ENCODE measurements at regions not wholly inside any gene's neighbourhood (a gene's known extent, or its start where the extent isn't known, plus 50 kb on each side); places are given as distances from the start of the nearest gene placed in this dataset.

- no peak for TF ChIP-seq CTCF (IDR thresholded peaks at IDR 0.05)
These were observed 101.6 kb upstream of the SLC1A4 start for GRCh38 chr2:64887565-64887964.

- TF ChIP-seq CTCF (IDR thresholded peaks at IDR 0.05) = no peak
These were observed 100.4 kb upstream of the SLC1A4 start for GRCh38 chr2:64888591-64889309.

DNA sequence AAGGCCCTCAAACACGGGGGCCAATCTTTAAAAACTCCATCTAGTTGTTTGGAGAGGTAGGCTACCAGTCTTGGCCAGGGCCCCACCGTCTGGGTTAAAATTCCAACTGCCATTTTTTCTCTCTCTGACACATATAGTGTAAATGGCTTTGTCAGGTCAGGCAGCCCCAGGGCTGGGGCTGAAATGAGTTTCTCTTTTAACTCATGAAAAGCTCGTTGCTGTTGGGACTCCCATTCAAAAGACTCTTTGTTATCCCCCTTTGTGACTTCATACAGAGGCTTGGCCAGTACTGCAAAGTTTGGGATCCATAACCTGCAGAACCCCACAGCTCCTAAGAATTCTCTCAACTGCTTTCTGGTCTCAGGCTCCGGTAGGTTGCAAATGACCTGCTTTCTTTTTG lies 99.4 kb upstream of the SLC1A4 start:
- no peak for TF ChIP-seq CTCF (IDR thresholded peaks at IDR 0.05)

DNA sequence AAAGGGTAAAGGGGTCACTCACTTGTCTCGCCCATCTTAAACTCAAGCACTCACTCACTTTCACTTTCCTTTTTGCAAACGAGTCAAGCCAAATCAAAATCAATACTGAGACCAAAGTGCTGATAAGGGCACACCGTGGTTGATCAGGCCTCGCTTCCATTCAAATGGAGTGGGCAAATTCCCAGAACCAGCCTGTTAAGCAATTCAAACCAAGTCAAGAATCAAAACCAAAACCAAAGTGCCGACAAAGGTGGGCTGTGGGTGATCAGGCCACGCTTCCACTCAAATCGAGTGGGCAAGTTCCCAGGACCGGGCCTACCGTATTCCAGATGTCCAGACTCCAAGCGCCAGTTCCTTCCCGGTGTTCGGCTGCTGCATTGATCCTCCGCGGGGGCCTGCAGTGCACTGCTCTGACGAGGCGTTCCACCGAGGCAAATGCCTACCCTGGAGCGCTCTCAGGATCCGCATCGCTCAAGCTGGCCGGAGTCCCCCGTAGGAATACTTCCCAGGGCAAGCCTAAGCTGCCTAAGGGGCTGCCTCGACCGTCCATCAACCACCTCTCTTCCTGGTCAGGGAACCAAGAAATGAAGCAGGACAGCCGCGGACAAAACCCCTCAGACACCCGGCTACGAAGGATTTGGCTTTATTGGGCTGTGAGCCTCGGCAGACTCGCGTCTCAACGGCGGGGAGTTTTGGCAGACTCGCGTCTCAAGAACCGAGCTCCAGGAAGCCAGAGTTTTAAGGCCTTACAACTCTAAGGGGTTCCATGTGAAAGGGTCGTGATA lies 89.9 kb upstream of the SLC1A4 start:
- no peak for TF ChIP-seq CTCF (IDR thresholded peaks at IDR 0.05)

DNA sequence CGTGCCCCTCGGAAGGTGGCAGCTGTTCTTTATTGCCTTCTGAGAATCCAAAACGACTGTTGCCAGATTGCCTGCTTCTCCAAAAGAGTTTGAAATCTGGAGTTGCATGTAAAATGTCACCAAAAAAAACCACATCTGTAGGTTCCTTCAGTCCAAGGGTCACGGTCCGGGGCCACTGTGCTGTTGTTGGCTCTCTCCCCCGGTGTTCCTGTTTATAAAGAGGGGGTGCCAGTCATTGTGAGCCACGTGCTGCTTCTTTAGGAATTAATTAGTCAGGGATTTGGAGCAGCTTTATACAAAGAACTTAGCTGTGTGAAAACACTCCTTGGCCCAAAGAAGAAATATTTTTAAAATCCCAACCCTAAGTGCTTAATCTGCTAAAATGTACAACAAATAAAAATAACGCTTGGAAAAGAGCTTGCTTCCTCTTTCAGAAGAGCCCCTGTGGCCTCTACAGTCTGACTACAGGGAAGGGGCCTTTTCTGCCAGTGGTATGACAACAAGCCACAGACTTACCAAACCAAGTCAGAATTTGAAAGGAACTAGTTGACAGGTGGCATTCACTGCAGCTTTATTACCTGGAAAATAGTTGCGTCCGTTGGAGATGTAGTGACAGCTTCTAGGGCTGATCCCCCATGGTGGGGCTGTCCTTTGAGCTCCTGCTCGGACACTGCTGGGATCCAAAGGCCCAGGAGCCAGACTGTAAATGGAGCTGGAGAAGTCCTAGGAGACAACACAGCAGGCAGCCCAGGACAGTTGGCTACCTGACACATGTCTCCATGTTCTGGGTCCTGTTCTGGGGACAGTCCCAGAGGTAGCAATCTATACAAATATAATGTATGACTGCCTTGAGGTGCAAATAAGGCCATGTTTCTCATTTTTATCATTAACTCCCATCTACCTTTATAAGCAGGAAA lies 84.5 kb upstream of the SLC1A4 start:
- no peak for TF ChIP-seq CTCF (IDR thresholded peaks at IDR 0.05)

- no peak for TF ChIP-seq CTCF (IDR thresholded peaks at IDR 0.05)
These were observed 83.7 kb upstream of the SLC1A4 start for GRCh38 chr2:64905338-64906024.
